VCaP (cell line): ENCODE measurements at regions not wholly inside any gene's neighbourhood (a gene's known extent, or its start where the extent isn't known, plus 50 kb on each side); places are given as distances from the start of the nearest gene placed in this dataset.

Source experiments
- H3K27ac ChIP-seq: fragments of 450-650 bp; 2 replicates; pipeline ENCODE4 v1.5.1; 2017
- CTCF ChIP-seq: fragments of 450-650 bp; conservative IDR thresholded peaks from 2 replicates; pipeline ENCODE4 v1.5.1; 2017; ENCODE audit warnings: mild to moderate bottlenecking, moderate library complexity

GRCh38 chr15:95822961-95823360, 507.5 kb upstream of the NR2F2 start:
- TF ChIP-seq CTCF, result no peak

GRCh38 chr15:95825208-95825607, 505.3 kb upstream of the NR2F2 start:
- TF ChIP-seq CTCF, result no peak
- no peak overlapping the region for H3K27ac ChIP-seq

More at GRCh38 chr15:95822961-95823360, 507.5 kb upstream of the NR2F2 start:
- no peak overlapping the region for H3K27ac ChIP-seq

GRCh38 chr15:95825671-95826411, 504.7 kb upstream of the NR2F2 start:
- TF ChIP-seq CTCF, result no peak
- H3K27ac ChIP-seq, result no peak overlapping the region

- H3K27ac ChIP-seq, result no peak overlapping the region
- peak; percentile 75 for TF ChIP-seq CTCF
These were observed 503.9 kb upstream of the NR2F2 start for GRCh38 chr15:95826412-95827195.

GRCh38 chr15:95829062-95829461, 501.4 kb upstream of the NR2F2 start:
- no peak overlapping the region for H3K27ac ChIP-seq
- no peak for TF ChIP-seq CTCF

- TF ChIP-seq CTCF, result no peak
- no peak overlapping the region for H3K27ac ChIP-seq
These were observed 500.2 kb upstream of the NR2F2 start for GRCh38 chr15:95830281-95830680.

- no peak overlapping the region for H3K27ac ChIP-seq
These were observed 497.8 kb upstream of the NR2F2 start for GRCh38 chr15:95832668-95833067.

More at GRCh38 chr15:95832668-95833067, 497.8 kb upstream of the NR2F2 start:
- TF ChIP-seq CTCF, result no peak
